Activated T-cell treated with anti-CD3 and anti-CD28 coated beads, Interleukin-2, amount 50 U/mL, for 4 hours (primary cell): ENCODE measurements at regions not wholly inside any gene's neighbourhood (a gene's known extent, or its start where the extent isn't known, plus 50 kb on each side); places are given as distances from the start of the nearest gene placed in this dataset.
"Not testable (repeated sequence)": the region's sequence is repeated elsewhere in the genome, so short reads cannot be mapped to it uniquely, and the experiment has no call there.

Experiments
- ATAC-seq, 2 donors: fragments of 200-7000 bp; cut with Tn5 transposase; one replicate each; pipeline ENCODE4 v1.10.0; 2021
- DNase-seq: peaks from one replicate; pipeline ENCODE4 v3.0.0-alpha.2; 2020
- H3K27me3 Mint-ChIP-seq: one replicate; pipeline ENCODE4 v1.8.0; 2021; ENCODE audit warnings: low read depth, mixed read lengths
- H3K36me3 Mint-ChIP-seq: one replicate; pipeline ENCODE4 v1.8.0; 2022; ENCODE audit warnings: mixed read lengths; ENCODE audit not compliant: insufficient read depth
- H3K4me1 Mint-ChIP-seq: one replicate; pipeline ENCODE4 v1.8.0; 2021; ENCODE audit warnings: low read depth, mixed read lengths
- H3K4me3 Mint-ChIP-seq: one replicate; pipeline ENCODE4 v1.8.0; 2021; ENCODE audit warnings: mild to moderate bottlenecking, moderate library complexity, mixed read lengths
- H3K9me3 Mint-ChIP-seq: one replicate; pipeline ENCODE4 v1.8.0; 2021; ENCODE audit warnings: mixed read lengths

- not testable (repeated sequence) for ATAC-seq, H3K27me3 Mint-ChIP-seq, H3K4me1 Mint-ChIP-seq, H3K9me3 Mint-ChIP-seq, H3K4me3 Mint-ChIP-seq, H3K36me3 Mint-ChIP-seq, DNase-seq
Measured at GRCh38 chr16:18184755-18185154, 151.8 kb downstream of the NPIPA8 start.

- not testable (repeated sequence) for ATAC-seq, H3K27me3 Mint-ChIP-seq, DNase-seq, H3K4me1 Mint-ChIP-seq, H3K9me3 Mint-ChIP-seq, H3K36me3 Mint-ChIP-seq, H3K4me3 Mint-ChIP-seq
Measured at GRCh38 chr16:18181028-18181427, 155.5 kb downstream of the NPIPA8 start.

- H3K4me1 Mint-ChIP-seq, H3K36me3 Mint-ChIP-seq, H3K9me3 Mint-ChIP-seq, H3K4me3 Mint-ChIP-seq, ATAC-seq, H3K27me3 Mint-ChIP-seq, DNase-seq: not testable (repeated sequence)
Measured at GRCh38 chr16:18173945-18174497, 162.5 kb downstream of the NPIPA8 start.

GRCh38 chr16:18162293-18162692 is 174.2 kb downstream of the NPIPA8 start:
- not testable (repeated sequence) for H3K27me3 Mint-ChIP-seq, ATAC-seq, H3K36me3 Mint-ChIP-seq, H3K9me3 Mint-ChIP-seq, H3K4me1 Mint-ChIP-seq, H3K4me3 Mint-ChIP-seq, DNase-seq

- not testable (repeated sequence) for H3K27me3 Mint-ChIP-seq, H3K4me3 Mint-ChIP-seq, H3K36me3 Mint-ChIP-seq, ATAC-seq, H3K4me1 Mint-ChIP-seq, H3K9me3 Mint-ChIP-seq, DNase-seq
Measured at GRCh38 chr16:18161224-18161623, 175.3 kb downstream of the NPIPA8 start.

GRCh38 chr16:18159185-18159584 is 177.4 kb downstream of the NPIPA8 start:
- H3K9me3 Mint-ChIP-seq, DNase-seq, ATAC-seq, H3K27me3 Mint-ChIP-seq, H3K4me3 Mint-ChIP-seq, H3K4me1 Mint-ChIP-seq, H3K36me3 Mint-ChIP-seq: not testable (repeated sequence)

GRCh38 chr16:18157854-18158253 is 178.7 kb downstream of the NPIPA8 start:
- H3K4me1 Mint-ChIP-seq = not testable (repeated sequence)

GRCh38 chr16:18152832-18153231 is 183.7 kb downstream of the NPIPA8 start:
- not testable (repeated sequence) for H3K4me1 Mint-ChIP-seq, H3K27me3 Mint-ChIP-seq, H3K9me3 Mint-ChIP-seq, DNase-seq, H3K4me3 Mint-ChIP-seq, ATAC-seq, H3K36me3 Mint-ChIP-seq

More at GRCh38 chr16:18157854-18158253, 178.7 kb downstream of the NPIPA8 start:
- not testable (repeated sequence) for H3K36me3 Mint-ChIP-seq, H3K4me3 Mint-ChIP-seq, ATAC-seq, H3K9me3 Mint-ChIP-seq, H3K27me3 Mint-ChIP-seq, DNase-seq

GRCh38 chr16:18148132-18148531 is 188.4 kb downstream of the NPIPA8 start:
- not testable (repeated sequence) for H3K4me3 Mint-ChIP-seq, ATAC-seq, H3K4me1 Mint-ChIP-seq, DNase-seq, H3K27me3 Mint-ChIP-seq, H3K36me3 Mint-ChIP-seq, H3K9me3 Mint-ChIP-seq

GRCh38 chr16:18146601-18147142 is 189.9 kb downstream of the NPIPA8 start:
- H3K4me3 Mint-ChIP-seq, H3K36me3 Mint-ChIP-seq, H3K4me1 Mint-ChIP-seq, H3K27me3 Mint-ChIP-seq, DNase-seq, ATAC-seq, H3K9me3 Mint-ChIP-seq: not testable (repeated sequence)

- H3K4me3 Mint-ChIP-seq, H3K9me3 Mint-ChIP-seq, H3K27me3 Mint-ChIP-seq, H3K4me1 Mint-ChIP-seq, H3K36me3 Mint-ChIP-seq, DNase-seq, ATAC-seq: not testable (repeated sequence)
Measured at GRCh38 chr16:18142066-18142465, 194.5 kb downstream of the NPIPA8 start.

- not testable (repeated sequence) for DNase-seq, ATAC-seq, H3K4me3 Mint-ChIP-seq, H3K27me3 Mint-ChIP-seq, H3K9me3 Mint-ChIP-seq, H3K4me1 Mint-ChIP-seq, H3K36me3 Mint-ChIP-seq
Measured at GRCh38 chr16:18136288-18136687, 200.2 kb downstream of the NPIPA8 start.

GRCh38 chr16:18135024-18135423 is 201.5 kb downstream of the NPIPA8 start:
- ATAC-seq, H3K27me3 Mint-ChIP-seq, H3K9me3 Mint-ChIP-seq, H3K36me3 Mint-ChIP-seq, DNase-seq, H3K4me3 Mint-ChIP-seq, H3K4me1 Mint-ChIP-seq: not testable (repeated sequence)

- H3K4me1 Mint-ChIP-seq, H3K4me3 Mint-ChIP-seq, DNase-seq, H3K9me3 Mint-ChIP-seq, H3K27me3 Mint-ChIP-seq, H3K36me3 Mint-ChIP-seq: not testable (repeated sequence)
- ATAC-seq = peak; percentile 70 to 72
Measured at GRCh38 chr16:18131587-18131986, 204.9 kb downstream of the NPIPA8 start.

GRCh38 chr16:18130478-18131120 is 205.9 kb downstream of the NPIPA8 start:
- DNase-seq, ATAC-seq, H3K27me3 Mint-ChIP-seq, H3K36me3 Mint-ChIP-seq, H3K9me3 Mint-ChIP-seq, H3K4me1 Mint-ChIP-seq, H3K4me3 Mint-ChIP-seq: not testable (repeated sequence)
